ENCODE measurements at regions not wholly inside any gene's neighbourhood (a gene's known extent, or its start where the extent isn't known, plus 50 kb on each side); places are given as distances from the start of the nearest gene placed in this dataset.

- no peaks in the 10 kb centered on the region for H3K9me2 ChIP-seq (replicated peaks; ENCODE audit: insufficient read depth, low read length)
- H3K36me3 ChIP-seq (ENCODE audit: insufficient read depth, low read length), result no peaks in the 10 kb centered on the region
- H3K4me2 ChIP-seq (ENCODE audit: low read depth, low read length, poor library complexity, severe bottlenecking), result no peak overlapping the region
- no peaks in the 10 kb centered on the region for H4K20me1 ChIP-seq (ENCODE audit: insufficient read depth, low read depth, low read length)
- no peak overlapping the region for H3K4me3 ChIP-seq (ENCODE audit: low read length)
- no peak overlapping the region for H3K27ac ChIP-seq (ENCODE audit: low read length)
- H3K27me3 ChIP-seq (ENCODE audit: low read length), result no peaks in the 10 kb centered on the region
- no peak overlapping the region for H2AFZ ChIP-seq (ENCODE audit: low read length)
- no peaks in the 10 kb centered on the region for H3K9me3 ChIP-seq (ENCODE audit: low read length)
- H3K79me2 ChIP-seq (ENCODE audit: low read length), result no peaks in the 10 kb centered on the region
- no peaks in the 10 kb centered on the region for H3K4me1 ChIP-seq (ENCODE audit: low read length)
- no peak for DNase-seq
- no peak overlapping the region for H3K9ac ChIP-seq (ENCODE audit: low read length)
Measured at GRCh38 chr1:2879591-2879990, 78.1 kb upstream of the TTC34 start.

GRCh38 chr1:2880086-2880485, 78.6 kb upstream of the TTC34 start:
- Histone ChIP-seq H3K9ac (ENCODE audit: low read length) (no peak overlapping the region), H3K9me2 (replicated peaks; ENCODE audit: insufficient read depth, low read length) (no peaks in the 10 kb centered on the region), H4K20me1 (ENCODE audit: insufficient read depth, low read depth, low read length) (no peaks in the 10 kb centered on the region), H3K4me1 (ENCODE audit: low read length) (no peaks in the 10 kb centered on the region), H3K4me2 (ENCODE audit: low read depth, low read length, poor library complexity, severe bottlenecking) (no peak overlapping the region), H3K79me2 (ENCODE audit: low read length) (no peaks in the 10 kb centered on the region), H3K9me3 (ENCODE audit: low read length) (no peaks in the 10 kb centered on the region), H3K27me3 (ENCODE audit: low read length) (no peaks in the 10 kb centered on the region), H2AFZ (ENCODE audit: low read length) (no peak overlapping the region), H3K36me3 (ENCODE audit: insufficient read depth, low read length) (no peaks in the 10 kb centered on the region), H3K4me3 (ENCODE audit: low read length) (no peak overlapping the region), H3K27ac (ENCODE audit: low read length) (no peak overlapping the region)
- DNase-seq, result no peak

- no peak overlapping the region for H3K4me2 ChIP-seq (ENCODE audit: low read depth, low read length, poor library complexity, severe bottlenecking)
- H3K27ac ChIP-seq (ENCODE audit: low read length), result no peak overlapping the region
- H3K4me3 ChIP-seq (ENCODE audit: low read length), result no peak overlapping the region
- H3K9ac ChIP-seq (ENCODE audit: low read length), result no peak overlapping the region
- no peaks in the 10 kb centered on the region for H3K36me3 ChIP-seq (ENCODE audit: insufficient read depth, low read length)
- no peak for DNase-seq
- H3K9me3 ChIP-seq (ENCODE audit: low read length), result no peaks in the 10 kb centered on the region
- H3K4me1 ChIP-seq (ENCODE audit: low read length), result no peaks in the 10 kb centered on the region
- no peaks in the 10 kb centered on the region for H3K9me2 ChIP-seq (replicated peaks; ENCODE audit: insufficient read depth, low read length)
- no peaks in the 10 kb centered on the region for H3K27me3 ChIP-seq (ENCODE audit: low read length)
- H3K79me2 ChIP-seq (ENCODE audit: low read length), result no peaks in the 10 kb centered on the region
- H2AFZ ChIP-seq (ENCODE audit: low read length), result no peak overlapping the region
- no peaks in the 10 kb centered on the region for H4K20me1 ChIP-seq (ENCODE audit: insufficient read depth, low read depth, low read length)
Measured at GRCh38 chr1:2880812-2881295, 79.4 kb upstream of the TTC34 start.

GRCh38 chr1:2881556-2881955, 80.1 kb upstream of the TTC34 start:
- Histone ChIP-seq H3K27ac (ENCODE audit: low read length) (no peak overlapping the region), H3K9ac (ENCODE audit: low read length) (no peak overlapping the region), H3K9me3 (ENCODE audit: low read length) (no peaks in the 10 kb centered on the region), H3K4me2 (ENCODE audit: low read depth, low read length, poor library complexity, severe bottlenecking) (no peak overlapping the region), H3K27me3 (ENCODE audit: low read length) (no peaks in the 10 kb centered on the region), H3K4me1 (ENCODE audit: low read length) (no peaks in the 10 kb centered on the region), H3K9me2 (replicated peaks; ENCODE audit: insufficient read depth, low read length) (no peaks in the 10 kb centered on the region), H4K20me1 (ENCODE audit: insufficient read depth, low read depth, low read length) (no peaks in the 10 kb centered on the region), H3K4me3 (ENCODE audit: low read length) (no peak overlapping the region), H3K36me3 (ENCODE audit: insufficient read depth, low read length) (no peaks in the 10 kb centered on the region), H3K79me2 (ENCODE audit: low read length) (no peaks in the 10 kb centered on the region), H2AFZ (ENCODE audit: low read length) (no peak overlapping the region)
- DNase-seq, result no peak

- no peaks in the 10 kb centered on the region for H3K79me2 ChIP-seq (ENCODE audit: low read length)
- no peak overlapping the region for H3K9ac ChIP-seq (ENCODE audit: low read length)
- no peak overlapping the region for H3K4me3 ChIP-seq (ENCODE audit: low read length)
- no peak overlapping the region for H2AFZ ChIP-seq (ENCODE audit: low read length)
- H3K9me3 ChIP-seq (ENCODE audit: low read length), result no peaks in the 10 kb centered on the region
- no peaks in the 10 kb centered on the region for H3K4me1 ChIP-seq (ENCODE audit: low read length)
- no peaks in the 10 kb centered on the region for H4K20me1 ChIP-seq (ENCODE audit: insufficient read depth, low read depth, low read length)
- no peaks in the 10 kb centered on the region for H3K27me3 ChIP-seq (ENCODE audit: low read length)
- no peaks in the 10 kb centered on the region for H3K9me2 ChIP-seq (replicated peaks; ENCODE audit: insufficient read depth, low read length)
- no peak overlapping the region for H3K4me2 ChIP-seq (ENCODE audit: low read depth, low read length, poor library complexity, severe bottlenecking)
- H3K36me3 ChIP-seq (ENCODE audit: insufficient read depth, low read length), result no peaks in the 10 kb centered on the region
- no peak for DNase-seq
- no peak overlapping the region for H3K27ac ChIP-seq (ENCODE audit: low read length)
Measured at GRCh38 chr1:2882966-2883696, 81.6 kb upstream of the TTC34 start.

- Histone ChIP-seq H3K9me2 (replicated peaks; ENCODE audit: insufficient read depth, low read length) (no peaks in the 10 kb centered on the region), H3K9ac (ENCODE audit: low read length) (no peak overlapping the region), H3K79me2 (ENCODE audit: low read length) (no peaks in the 10 kb centered on the region), H2AFZ (ENCODE audit: low read length) (no peak overlapping the region), H3K4me2 (ENCODE audit: low read depth, low read length, poor library complexity, severe bottlenecking) (no peak overlapping the region), H3K27ac (ENCODE audit: low read length) (no peak overlapping the region), H3K9me3 (ENCODE audit: low read length) (no peaks in the 10 kb centered on the region), H3K4me1 (ENCODE audit: low read length) (no peaks in the 10 kb centered on the region), H3K36me3 (ENCODE audit: insufficient read depth, low read length) (no peaks in the 10 kb centered on the region), H3K4me3 (ENCODE audit: low read length) (no peak overlapping the region), H3K27me3 (ENCODE audit: low read length) (no peaks in the 10 kb centered on the region), H4K20me1 (ENCODE audit: insufficient read depth, low read depth, low read length) (no peaks in the 10 kb centered on the region)
- no peak for DNase-seq
Measured at GRCh38 chr1:2885001-2885400, 83.5 kb upstream of the TTC34 start.

- Histone ChIP-seq H3K4me3 (ENCODE audit: low read length) (no peak overlapping the region), H2AFZ (ENCODE audit: low read length) (no peak overlapping the region), H3K27ac (ENCODE audit: low read length) (no peak overlapping the region), H3K4me2 (ENCODE audit: low read depth, low read length, poor library complexity, severe bottlenecking) (no peak overlapping the region), H4K20me1 (ENCODE audit: insufficient read depth, low read depth, low read length) (no peaks in the 10 kb centered on the region), H3K9me3 (ENCODE audit: low read length) (no peaks in the 10 kb centered on the region), H3K27me3 (ENCODE audit: low read length) (no peaks in the 10 kb centered on the region), H3K4me1 (ENCODE audit: low read length) (no peaks in the 10 kb centered on the region), H3K79me2 (ENCODE audit: low read length) (no peaks in the 10 kb centered on the region), H3K36me3 (ENCODE audit: insufficient read depth, low read length) (no peaks in the 10 kb centered on the region), H3K9me2 (replicated peaks; ENCODE audit: insufficient read depth, low read length) (no peaks in the 10 kb centered on the region), H3K9ac (ENCODE audit: low read length) (no peak overlapping the region)
- DNase-seq, result no peak
Measured at GRCh38 chr1:2886631-2887030, 85.1 kb upstream of the TTC34 start.

GRCh38 chr1:2887941-2888855, 86.7 kb upstream of the TTC34 start:
- H3K9ac ChIP-seq (ENCODE audit: low read length), result no peak overlapping the region
- H3K9me3 ChIP-seq (ENCODE audit: low read length), result no peaks in the 10 kb centered on the region
- H3K27me3 ChIP-seq (ENCODE audit: low read length), result no peaks in the 10 kb centered on the region
- no peak for DNase-seq
- no peaks in the 10 kb centered on the region for H3K4me1 ChIP-seq (ENCODE audit: low read length)
- H3K4me3 ChIP-seq (ENCODE audit: low read length), result no peak overlapping the region
- H3K36me3 ChIP-seq (ENCODE audit: insufficient read depth, low read length), result no peaks in the 10 kb centered on the region
- H3K9me2 ChIP-seq (replicated peaks; ENCODE audit: insufficient read depth, low read length), result no peaks in the 10 kb centered on the region
- H3K79me2 ChIP-seq (ENCODE audit: low read length), result no peaks in the 10 kb centered on the region
- H3K4me2 ChIP-seq (ENCODE audit: low read depth, low read length, poor library complexity, severe bottlenecking), result no peak overlapping the region
- H3K27ac ChIP-seq (ENCODE audit: low read length), result no peak overlapping the region
- H2AFZ ChIP-seq (ENCODE audit: low read length), result no peak overlapping the region
- no peaks in the 10 kb centered on the region for H4K20me1 ChIP-seq (ENCODE audit: insufficient read depth, low read depth, low read length)
